Tibial artery (tissue), 4 donors: ENCODE measurements at regions not wholly inside any gene's neighbourhood (a gene's known extent, or its start where the extent isn't known, plus 50 kb on each side); places are given as distances from the start of the nearest gene placed in this dataset.

Experiments
- DNase-seq, 2 donors: peaks; one replicate each; pipeline ENCODE4 v3.0.0-alpha.2; 2019
- H3K27ac ChIP-seq, 2 donors: fragments of 200-600 bp; sonication (generic) in 1 of 2; 1 replicate in 1 of 2; 2 replicates in 1 of 2; pipeline ENCODE4 v1.5.1; 2018 to 2019; ENCODE audit warnings: mild to moderate bottlenecking in 1 of 2
- H3K27me3 ChIP-seq, 2 donors: fragments of 200-600 bp; sonication (generic) in 1 of 2; one replicate each; pipeline versions ENCODE4 v1.5.1 to v1.6.0; 2016 to 2019
- H3K36me3 ChIP-seq, 3 donors: fragments of 200-600 bp; sonication (generic) in 2 of 3; one replicate each; pipeline ENCODE4 v1.5.1; 2016 to 2019; ENCODE audit warnings: mild to moderate bottlenecking in 2 of 3
- H3K4me1 ChIP-seq, 4 donors: fragments of 200-600 bp; sonication (generic) in 2 of 4; 1 replicate in 3 of 4; 2 replicates in 1 of 4; pipeline ENCODE4 v1.5.1; 2016 to 2019
- H3K4me3 ChIP-seq, 2 donors: fragments of 200-600 bp; sonication (generic) in 1 of 2; 1 replicate in 1 of 2; 2 replicates in 1 of 2; pipeline ENCODE4 v1.5.1; 2018 to 2019; ENCODE audit warnings: mild to moderate bottlenecking in 2 of 2
- H3K9me3 ChIP-seq, 3 donors: fragments of 200-600 bp; sonication (generic) in 1 of 3; one replicate each; pipeline ENCODE4 v1.5.1; 2016 to 2019
- CTCF ChIP-seq, 2 experiments: fragments of 200-600 bp in 1 of 2; fragments of 450-650 bp in 1 of 2; IDR thresholded peaks; one replicate each; pipeline ENCODE4 v1.5.1; 2017 to 2019; ENCODE audit warnings: antibody characterized with exemption in 2 of 2, mild to moderate bottlenecking in 1 of 2, moderate library complexity in 1 of 2
- intact Hi-C: fragments of 100-400 bp; cut with DNase I; formaldehyde crosslinking; loops from one replicate; pipeline ENCODE4 v1.15.0; 2023; ENCODE audit warnings: low total_unique reads

- no peak for TF ChIP-seq CTCF (IDR thresholded peaks at IDR 0.05)
- H3K27ac ChIP-seq: no peak overlapping the region
- no peaks in the 10 kb centered on the region for H3K4me1 ChIP-seq
- intact Hi-C loops: no loop called here
- H3K9me3 ChIP-seq: no peaks in the 10 kb centered on the region
- no peak for DNase-seq
- peaks cover 0 to 64% of the 10 kb centered on the region in 2 donors for H3K27me3 ChIP-seq
- no peak overlapping the region for H3K4me3 ChIP-seq
- no peaks in the 10 kb centered on the region for H3K36me3 ChIP-seq
Measured at GRCh38 chr17:77001487-77001886, 133.3 kb downstream of the MGAT5B start.

GRCh38 chr17:77002103-77003045 lies 134.2 kb downstream of the MGAT5B start:
- no peak for TF ChIP-seq CTCF (IDR thresholded peaks at IDR 0.05)
- H3K9me3 ChIP-seq: no peaks in the 10 kb centered on the region
- peaks cover 0 to 64% of the 10 kb centered on the region in 2 donors for H3K27me3 ChIP-seq
- intact Hi-C loops: no loop called here
- H3K4me3 ChIP-seq: no peak overlapping the region
- no peaks in the 10 kb centered on the region for H3K4me1 ChIP-seq
- no peaks in the 10 kb centered on the region for H3K36me3 ChIP-seq
- H3K27ac ChIP-seq: no peak overlapping the region
- DNase-seq: no peak

GRCh38 chr17:77003699-77004098 lies 135.5 kb downstream of the MGAT5B start:
- intact Hi-C loops: no loop called here

GRCh38 chr17:77006971-77007649 lies 133.7 kb upstream of the SEC14L1 start:
- Histone ChIP-seq H3K36me3 (no peaks in the 10 kb centered on the region), H3K27ac (no peak overlapping the region), H3K27me3 (peaks cover 0 to 43% of the 10 kb centered on the region in 2 donors), H3K4me1 (no peaks in the 10 kb centered on the region), H3K9me3 (peaks cover 0 to 26% (median 11%) of the 10 kb centered on the region in 3 donors), H3K4me3 (no peak overlapping the region)
- no peak for TF ChIP-seq CTCF (IDR thresholded peaks at IDR 0.05)
- DNase-seq: no peak
- intact Hi-C loops: no loop called here

More at GRCh38 chr17:77003699-77004098, 135.5 kb downstream of the MGAT5B start:
- peaks cover 0 to 58% of the 10 kb centered on the region in 2 donors for H3K27me3 ChIP-seq
- H3K36me3 ChIP-seq: no peaks in the 10 kb centered on the region
- no peak overlapping the region for H3K4me3 ChIP-seq
- DNase-seq: no peak
- TF ChIP-seq CTCF (IDR thresholded peaks at IDR 0.05): no peak
- H3K9me3 ChIP-seq: peaks cover 0 to under 1% (median 0%) of the 10 kb centered on the region in 3 donors
- no peak overlapping the region for H3K27ac ChIP-seq
- no peaks in the 10 kb centered on the region for H3K4me1 ChIP-seq

- Histone ChIP-seq H3K9me3 (peaks cover 0 to 28% (median 11%) of the 10 kb centered on the region in 3 donors), H3K27ac (no peak overlapping the region), H3K4me1 (no peaks in the 10 kb centered on the region), H3K36me3 (no peaks in the 10 kb centered on the region), H3K27me3 (peaks cover 0 to 29% of the 10 kb centered on the region in 2 donors), H3K4me3 (no peak overlapping the region)
- DNase-seq: no peak
- no peak for TF ChIP-seq CTCF (IDR thresholded peaks at IDR 0.05)
- intact Hi-C loops: no loop called here
Measured at GRCh38 chr17:77009877-77010276, 130.9 kb upstream of the SEC14L1 start.
